ENCODE measurements at regions not wholly inside any gene's neighbourhood (a gene's known extent, or its start where the extent isn't known, plus 50 kb on each side); places are given as distances from the start of the nearest gene placed in this dataset.

GRCh38 chr7:142379201-142379885, 121.5 kb upstream of the PRSS58 start:
- FAIRE-seq (no peak), DNase-seq (ENCODE audit: low spot score) (no peak)

DNA sequence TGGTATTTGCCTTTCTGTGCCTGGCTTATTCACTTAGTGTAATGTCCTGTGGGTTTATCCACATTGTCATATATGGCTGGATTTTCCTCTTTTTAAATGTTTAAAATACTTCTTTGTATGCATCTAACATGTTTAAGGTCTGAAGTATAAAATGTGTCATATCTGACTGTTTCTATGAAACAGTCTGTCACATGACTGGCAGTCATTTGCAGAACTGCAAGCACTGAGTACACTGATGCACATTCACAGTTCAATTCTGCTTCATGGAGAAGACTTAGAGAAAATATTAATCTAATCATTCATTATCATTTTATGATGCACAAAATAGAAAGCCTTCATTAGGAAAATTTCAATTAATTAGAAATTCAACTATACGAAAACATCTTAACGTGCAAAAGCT, 119.7 kb upstream of the PRSS58 start:
- FAIRE-seq (no peak), DNase-seq (ENCODE audit: low spot score) (no peak)

- FAIRE-seq = no peak
- DNase-seq (ENCODE audit: low spot score) = no peak
These were observed 118.6 kb upstream of the PRSS58 start for GRCh38 chr7:142376356-142376997.

- FAIRE-seq (no peak), DNase-seq (ENCODE audit: low spot score) (no peak)
These were observed 118.0 kb upstream of the PRSS58 start for GRCh38 chr7:142375710-142376313.

DNA sequence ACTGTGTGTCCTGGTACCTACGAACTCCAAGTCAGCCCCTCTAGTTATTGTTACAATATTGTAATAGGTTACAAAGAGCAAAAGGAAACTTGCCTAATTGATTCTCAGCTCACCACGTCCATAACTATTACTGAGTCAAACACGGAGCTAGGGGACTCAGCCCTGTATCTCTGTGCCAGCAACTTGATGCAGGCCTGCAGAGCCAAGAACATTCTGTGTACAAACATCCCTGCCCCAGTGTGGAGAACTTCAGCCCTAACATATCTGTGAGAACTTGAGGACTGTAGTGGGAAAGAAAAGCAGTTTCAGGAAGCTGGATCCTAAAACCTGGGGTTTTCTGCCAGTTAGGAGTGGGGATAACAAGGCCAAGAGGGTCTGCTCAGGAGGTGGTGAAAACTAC, 114.9 kb upstream of the PRSS58 start:
- DNase-seq (ENCODE audit: low spot score) (no peak), FAIRE-seq (no peak)

GRCh38 chr7:142371586-142372377, 113.9 kb upstream of the PRSS58 start:
- no peak for DNase-seq (ENCODE audit: low spot score)
- no peak for FAIRE-seq

GRCh38 chr7:142365410-142365842, 107.6 kb upstream of the PRSS58 start:
- no peak for FAIRE-seq
- DNase-seq (ENCODE audit: low spot score) = no peak

DNA sequence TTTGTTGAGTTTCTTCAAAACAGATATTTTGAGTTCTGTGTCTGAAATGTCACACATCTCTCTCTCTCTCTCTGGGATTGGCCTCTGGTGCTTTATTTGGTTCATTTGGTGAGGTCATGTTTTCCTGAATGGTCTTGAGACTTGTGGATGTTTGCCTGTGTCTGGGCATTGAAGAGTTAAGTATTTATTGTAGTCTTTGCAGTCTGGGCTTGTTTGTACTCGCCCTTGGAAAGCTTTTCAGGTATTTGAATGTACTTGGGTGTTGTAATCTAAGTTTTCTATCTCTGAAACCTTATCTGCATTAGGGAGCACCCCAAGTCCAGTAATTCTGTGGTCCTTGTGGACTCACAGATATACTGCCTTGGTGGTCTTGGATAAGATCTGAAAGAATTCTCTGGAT, 106.7 kb upstream of the PRSS58 start:
- no peak for DNase-seq (ENCODE audit: low spot score)
- no peak for FAIRE-seq

DNA sequence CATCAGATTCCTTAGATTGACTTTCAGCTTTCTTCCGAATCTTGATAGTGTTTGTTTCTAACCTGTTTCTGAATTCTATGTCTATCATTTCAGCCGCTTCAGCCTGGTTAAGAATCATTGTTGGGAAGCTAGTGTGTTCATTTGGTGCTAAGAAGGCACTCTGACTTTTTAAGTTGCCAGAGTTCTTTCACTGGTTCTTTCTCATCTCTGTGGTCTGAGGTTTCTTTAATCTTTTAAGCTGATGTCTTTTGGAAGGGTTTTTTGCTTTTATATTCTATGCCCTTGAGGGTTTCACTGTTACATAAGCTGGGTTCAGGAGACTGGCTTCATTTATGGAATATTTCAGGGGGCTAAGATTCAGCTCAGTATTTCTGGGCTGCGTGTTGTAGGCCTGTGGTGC, 104.5 kb upstream of the PRSS58 start:
- DNase-seq (ENCODE audit: low spot score) = no peak
- no peak for FAIRE-seq

DNA sequence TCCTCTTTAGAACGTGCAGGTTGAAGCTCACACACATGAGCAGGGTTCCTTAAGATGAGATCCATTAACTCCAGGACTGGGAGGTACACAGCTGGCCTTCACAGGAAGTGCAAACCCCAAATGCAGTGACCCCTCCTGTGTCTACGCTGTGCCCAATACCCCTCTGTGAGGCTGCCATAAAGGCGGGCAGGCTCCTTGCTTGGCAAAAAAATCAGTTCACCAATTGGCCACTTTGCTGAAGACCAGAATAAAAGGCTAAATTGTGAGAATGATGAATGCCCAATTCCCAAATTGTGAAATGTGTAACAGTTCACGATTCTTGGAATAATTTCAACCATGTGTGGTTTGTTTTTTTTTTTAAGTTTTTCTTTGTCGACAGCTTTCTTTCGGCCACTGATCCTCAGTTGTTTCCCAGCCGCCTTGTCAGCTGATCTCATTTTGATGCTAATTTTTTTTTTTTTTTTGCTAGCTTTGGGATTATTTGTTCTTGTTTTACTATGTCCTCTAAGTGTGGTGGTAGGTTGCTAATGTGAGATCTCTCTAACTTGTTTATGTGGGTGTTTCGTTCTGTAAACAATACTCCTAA, 101.9 kb upstream of the PRSS58 start:
- FAIRE-seq (no peak), DNase-seq (ENCODE audit: low spot score) (no peak)

DNA sequence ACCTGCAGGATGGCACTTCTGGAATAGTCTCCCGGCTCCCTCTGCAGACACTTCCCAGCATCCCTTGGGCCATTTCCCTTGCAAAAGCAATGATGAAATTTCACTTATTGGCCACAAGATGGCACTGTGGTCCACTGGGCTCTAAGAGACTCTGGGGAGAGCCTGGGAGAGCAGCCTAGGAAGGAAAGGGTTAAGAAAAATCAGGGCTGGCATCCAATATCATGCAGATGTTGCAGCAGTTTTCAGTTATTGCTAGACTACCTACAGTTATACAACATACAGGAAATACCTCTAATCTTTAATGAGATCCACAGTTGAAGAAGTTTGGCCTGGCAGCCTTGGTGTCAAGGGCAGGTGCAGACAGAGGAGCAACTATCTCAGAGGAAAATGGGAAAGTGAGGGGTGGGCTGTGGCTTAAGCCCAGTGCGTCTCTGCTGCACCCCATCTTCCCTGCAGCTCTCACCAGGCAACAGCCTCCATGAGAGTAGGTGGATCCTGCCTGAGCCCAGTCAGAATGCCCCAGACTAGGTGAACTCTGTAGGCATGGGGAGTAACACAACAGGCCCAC, 100.2 kb upstream of the PRSS58 start:
- FAIRE-seq (no peak), DNase-seq (ENCODE audit: low spot score) (peak; percentile 52)

DNA sequence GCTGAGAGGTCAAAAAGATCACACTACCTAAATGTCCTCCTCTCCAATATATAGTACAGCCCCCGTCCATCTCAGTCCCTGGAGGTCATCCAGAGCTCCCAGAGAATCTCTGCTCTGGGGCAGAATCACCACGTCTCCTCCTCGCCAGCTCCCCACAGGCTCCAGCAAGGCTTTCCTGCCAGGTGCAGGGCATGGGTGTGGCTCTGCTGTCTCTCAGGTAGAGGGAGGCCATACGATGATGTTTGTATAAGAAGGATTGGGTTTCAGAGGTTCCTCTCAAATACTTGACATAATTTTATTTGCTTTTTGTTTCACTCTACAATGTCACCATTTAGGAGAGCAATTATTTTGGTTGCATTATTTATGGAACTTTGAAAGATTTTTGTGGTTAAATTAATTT, 98.3 kb upstream of the PRSS58 start:
- DNase-seq (ENCODE audit: low spot score) (no peak), FAIRE-seq (no peak)

DNA sequence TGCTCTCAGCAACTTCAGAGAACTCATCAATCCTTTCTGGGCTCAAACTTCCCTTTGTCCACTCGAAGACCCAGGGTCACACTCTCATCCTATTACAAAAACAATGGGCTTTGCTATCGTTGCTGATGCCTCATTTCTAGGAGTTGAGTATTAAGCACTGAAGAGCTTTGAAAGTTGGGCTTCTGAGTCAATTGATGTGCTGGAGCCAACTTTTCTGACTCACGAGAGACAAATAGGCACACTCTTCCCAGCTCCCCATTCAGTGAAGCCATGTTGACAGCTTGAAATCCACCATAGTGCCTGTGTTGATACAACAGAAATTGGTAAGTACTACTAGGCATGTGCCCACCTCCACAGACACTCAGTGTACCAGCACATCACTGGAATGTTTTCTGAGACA, 97.5 kb upstream of the PRSS58 start:
- no peak for FAIRE-seq
- DNase-seq (ENCODE audit: low spot score) = no peak

DNA sequence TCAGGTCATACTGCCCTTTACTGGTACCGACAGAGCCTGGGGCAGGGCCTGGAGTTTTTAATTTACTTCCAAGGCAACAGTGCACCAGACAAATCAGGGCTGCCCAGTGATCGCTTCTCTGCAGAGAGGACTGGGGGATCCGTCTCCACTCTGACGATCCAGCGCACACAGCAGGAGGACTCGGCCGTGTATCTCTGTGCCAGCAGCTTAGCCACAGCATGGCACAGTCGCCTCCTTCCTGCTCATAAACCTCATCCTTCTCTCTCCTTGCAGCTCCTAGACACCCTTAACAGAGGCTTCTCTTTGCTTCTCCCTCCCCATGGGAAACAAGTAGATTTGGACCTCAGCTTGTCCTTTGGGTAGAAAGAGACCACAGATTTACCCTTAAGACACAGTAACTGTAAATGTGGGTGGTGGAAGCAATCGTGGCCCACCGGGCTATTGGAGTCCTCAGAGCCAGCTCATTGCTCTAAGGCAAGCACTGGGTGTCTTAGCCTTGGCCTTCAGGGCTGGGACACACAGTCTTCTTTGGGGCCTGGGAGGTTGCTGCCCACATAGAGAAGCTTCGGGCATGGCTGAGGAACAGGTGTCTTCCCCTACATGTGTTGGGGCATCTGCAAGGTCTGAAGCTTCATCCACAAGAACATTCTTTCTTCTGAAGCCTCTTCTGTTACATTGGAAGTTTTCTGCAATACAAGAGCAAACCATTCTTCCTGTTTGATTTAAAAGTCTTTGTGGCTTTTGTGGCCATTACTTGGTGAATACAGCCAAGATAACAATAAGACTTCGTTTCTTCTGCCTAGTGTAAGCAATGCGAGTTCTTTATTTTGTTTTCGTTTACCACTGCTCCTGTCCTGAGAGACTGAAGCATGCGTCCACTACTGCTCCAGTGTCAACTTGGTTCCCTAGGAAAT, 95.5 kb upstream of the PRSS58 start:
- no peak for FAIRE-seq
- no peak for DNase-seq (ENCODE audit: low spot score)

DNA sequence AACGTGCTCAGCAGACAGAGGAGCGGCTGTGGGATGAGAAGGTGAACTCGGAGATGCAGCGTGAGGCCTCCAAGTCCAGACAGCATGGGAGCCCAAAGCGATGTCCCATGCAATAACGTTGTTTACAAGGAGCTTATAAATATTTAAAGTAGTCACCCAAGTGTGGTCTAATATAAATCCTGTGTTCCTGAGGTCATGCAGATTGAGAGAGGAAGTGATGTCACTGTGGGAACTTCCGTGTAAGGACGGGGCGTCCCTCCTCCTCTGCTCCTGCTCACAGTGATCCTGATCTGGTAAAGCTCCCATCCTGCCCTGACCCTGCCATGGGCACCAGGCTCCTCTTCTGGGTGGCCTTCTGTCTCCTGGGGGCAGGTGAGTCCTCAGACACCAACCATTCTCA, 94.7 kb upstream of the PRSS58 start:
- FAIRE-seq (no peak), DNase-seq (ENCODE audit: low spot score) (no peak)

GRCh38 chr7:142351145-142351544, 93.3 kb upstream of the PRSS58 start:
- no peak for FAIRE-seq
- no peak for DNase-seq (ENCODE audit: low spot score)

- DNase-seq (ENCODE audit: low spot score) (no peak), FAIRE-seq (no peak)
These were observed 92.0 kb upstream of the PRSS58 start for GRCh38 chr7:142349670-142350405.

- FAIRE-seq = no peak
- no peak for DNase-seq (ENCODE audit: low spot score)
These were observed 91.1 kb upstream of the PRSS58 start for GRCh38 chr7:142348921-142349405.

- DNase-seq (ENCODE audit: low spot score) (no peak), FAIRE-seq (no peak)
These were observed 90.2 kb upstream of the PRSS58 start for GRCh38 chr7:142348100-142348499.
